ENCODE measurements at regions not wholly inside any gene's neighbourhood (a gene's known extent, or its start where the extent isn't known, plus 50 kb on each side); places are given as distances from the start of the nearest gene placed in this dataset.

DNA sequence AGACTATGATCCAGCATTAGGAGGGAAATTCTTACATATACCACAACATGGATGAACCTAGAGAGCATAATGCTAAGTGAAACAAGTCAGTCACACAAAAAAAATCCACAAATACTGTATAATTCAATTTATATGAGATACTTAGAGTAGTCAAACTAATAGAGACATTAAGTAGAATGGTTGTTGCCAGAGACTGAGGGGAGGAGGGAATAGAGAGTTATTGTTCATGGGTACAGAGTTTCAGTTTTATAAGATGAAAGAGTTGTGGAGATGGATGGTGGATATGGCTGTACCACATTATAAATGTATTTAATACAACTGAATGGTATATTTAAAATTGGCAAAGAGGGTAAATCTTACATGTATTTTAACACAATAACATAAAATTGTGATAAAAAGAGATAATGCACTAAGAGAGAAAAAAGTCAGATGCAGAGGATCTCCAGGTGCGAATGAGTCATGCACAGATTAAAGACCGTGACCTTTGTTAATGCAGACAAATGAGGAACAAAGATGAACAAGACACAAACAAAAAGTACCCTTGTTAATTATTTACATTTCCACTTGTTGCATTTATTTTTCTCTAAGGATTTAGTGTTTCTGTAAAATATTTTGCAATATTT is 541.7 kb upstream of the MEX3C start:
- TF ChIP-seq, protein P1, sequence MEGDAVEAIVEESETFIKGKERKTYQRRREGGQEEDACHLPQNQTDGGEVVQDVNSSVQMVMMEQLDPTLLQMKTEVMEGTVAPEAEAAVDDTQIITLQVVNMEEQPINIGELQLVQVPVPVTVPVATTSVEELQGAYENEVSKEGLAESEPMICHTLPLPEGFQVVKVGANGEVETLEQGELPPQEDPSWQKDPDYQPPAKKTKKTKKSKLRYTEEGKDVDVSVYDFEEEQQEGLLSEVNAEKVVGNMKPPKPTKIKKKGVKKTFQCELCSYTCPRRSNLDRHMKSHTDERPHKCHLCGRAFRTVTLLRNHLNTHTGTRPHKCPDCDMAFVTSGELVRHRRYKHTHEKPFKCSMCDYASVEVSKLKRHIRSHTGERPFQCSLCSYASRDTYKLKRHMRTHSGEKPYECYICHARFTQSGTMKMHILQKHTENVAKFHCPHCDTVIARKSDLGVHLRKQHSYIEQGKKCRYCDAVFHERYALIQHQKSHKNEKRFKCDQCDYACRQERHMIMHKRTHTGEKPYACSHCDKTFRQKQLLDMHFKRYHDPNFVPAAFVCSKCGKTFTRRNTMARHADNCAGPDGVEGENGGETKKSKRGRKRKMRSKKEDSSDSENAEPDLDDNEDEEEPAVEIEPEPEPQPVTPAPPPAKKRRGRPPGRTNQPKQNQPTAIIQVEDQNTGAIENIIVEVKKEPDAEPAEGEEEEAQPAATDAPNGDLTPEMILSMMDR (IDR thresholded peaks at IDR 0.05) = no peak
- TF ChIP-seq ZFX (IDR thresholded peaks at IDR 0.05; ENCODE audit: borderline replicate concordance) = no peak

Measured in 22Rv1 (cell line).